Stromal cell of bone marrow (primary cell): ENCODE measurements at regions not wholly inside any gene's neighbourhood (a gene's known extent, or its start where the extent isn't known, plus 50 kb on each side); places are given as distances from the start of the nearest gene placed in this dataset.
"Not testable (repeated sequence)": the region's sequence is repeated elsewhere in the genome, so short reads cannot be mapped to it uniquely, and the experiment has no call there.

Source experiments
- DNase-seq: peaks from one replicate; pipeline ENCODE4 v3.0.0-alpha.2; 2012; ENCODE audit warnings: low read depth

- DNase-seq, result not testable (repeated sequence)
Observed at GRCh38 chr16:29355339-29356059, 51.0 kb downstream of the NPIPB11 start.

GRCh38 chr16:29354449-29354848 lies 52.1 kb downstream of the NPIPB11 start:
- not testable (repeated sequence) for DNase-seq

- DNase-seq, result not testable (repeated sequence)
Observed at GRCh38 chr16:29352617-29352999, 53.9 kb downstream of the NPIPB11 start.

- not testable (repeated sequence) for DNase-seq
Observed at GRCh38 chr16:29351970-29352616, 54.4 kb downstream of the NPIPB11 start.

- not testable (repeated sequence) for DNase-seq
Observed at GRCh38 chr16:29351271-29351969, 55.1 kb downstream of the NPIPB11 start.

GRCh38 chr16:29349966-29350365 lies 56.5 kb downstream of the NPIPB11 start:
- peak; percentile 82 for DNase-seq

GRCh38 chr16:29348748-29349147 lies 57.8 kb downstream of the NPIPB11 start:
- not testable (repeated sequence) for DNase-seq

GRCh38 chr16:29348123-29348690 lies 58.3 kb downstream of the NPIPB11 start:
- DNase-seq, result not testable (repeated sequence)

GRCh38 chr16:29346796-29347580 lies 59.5 kb downstream of the NPIPB11 start:
- not testable (repeated sequence) for DNase-seq

- not testable (repeated sequence) for DNase-seq
Observed at GRCh38 chr16:29346203-29346602, 60.3 kb downstream of the NPIPB11 start.

GRCh38 chr16:29342937-29343336 lies 63.6 kb downstream of the NPIPB11 start:
- not testable (repeated sequence) for DNase-seq

GRCh38 chr16:29340779-29341438 lies 65.6 kb downstream of the NPIPB11 start:
- DNase-seq, result not testable (repeated sequence)

- not testable (repeated sequence) for DNase-seq
Observed at GRCh38 chr16:29340235-29340634, 66.3 kb downstream of the NPIPB11 start.

- not testable (repeated sequence) for DNase-seq
Observed at GRCh38 chr16:29338821-29339700, 67.5 kb downstream of the NPIPB11 start.

- DNase-seq, result not testable (repeated sequence)
Observed at GRCh38 chr16:29337385-29337901, 69.1 kb downstream of the NPIPB11 start.

GRCh38 chr16:29335549-29335846 lies 71.0 kb downstream of the NPIPB11 start:
- not testable (repeated sequence) for DNase-seq

- not testable (repeated sequence) for DNase-seq
Observed at GRCh38 chr16:29334776-29335548, 71.5 kb downstream of the NPIPB11 start.

GRCh38 chr16:29333492-29334097 lies 72.9 kb downstream of the NPIPB11 start:
- DNase-seq, result not testable (repeated sequence)

GRCh38 chr16:29330623-29331022 lies 75.9 kb downstream of the NPIPB11 start:
- not testable (repeated sequence) for DNase-seq
